HEK293 (cell line): ENCODE measurements at regions not wholly inside any gene's neighbourhood (a gene's known extent, or its start where the extent isn't known, plus 50 kb on each side); places are given as distances from the start of the nearest gene placed in this dataset.

Source experiments
- CTCF ChIA-PET: fragments of 350-600 bp; formaldehyde crosslinking; extraction: SDS; loops from one replicate; lab custom pipeline; 2021; ENCODE audit warnings: antibody characterized with exemption; lab: Yijun Ruan, JAX
- POLR2A ChIA-PET: fragments of 300-600 bp; formaldehyde crosslinking; extraction: SDS; loops from one replicate; lab custom pipeline; 2020; ENCODE audit warnings: antibody characterized with exemption, inconsistent platforms; lab: Yijun Ruan, JAX
- H3K27ac ChIP-seq: fragments of 200-500 bp; sonication (Bioruptor generic); 2 replicates; pipeline ENCODE4 v1.5.1; 2014; ENCODE audit warnings: low read depth, low read length, control low read depth, inconsistent platforms; ENCODE audit errors: extremely low read depth
- H3K36me3 ChIP-seq, 2 experiments: fragments of 200-500 bp in 1 of 2; sonication (Bioruptor generic) in 1 of 2; 1 replicate in 1 of 2; 2 replicates in 1 of 2; pipeline ENCODE4 v1.5.1; 2014 to 2017; ENCODE audit warnings: inconsistent platforms in 2 of 2, low read length in 2 of 2; ENCODE audit not compliant: control insufficient read depth in 2 of 2, insufficient read depth in 1 of 2
- H3K4me1 ChIP-seq: fragments of 200-500 bp; sonication (Bioruptor generic); 2 replicates; pipeline ENCODE4 v1.5.1; 2014; ENCODE audit warnings: mild to moderate bottlenecking, low read length, inconsistent platforms; ENCODE audit not compliant: control insufficient read depth, insufficient read depth
- H3K4me3 ChIP-seq: 2 replicates; pipeline ENCODE4 v1.5.1; 2011; ENCODE audit warnings: low read depth, mild to moderate bottlenecking, control low read depth, low read length, moderate library complexity
- H3K9me3 ChIP-seq: fragments of 200-500 bp; sonication (Bioruptor generic); 2 replicates; pipeline ENCODE4 v1.5.1; 2014; ENCODE audit warnings: low read depth, low read length, inconsistent platforms; ENCODE audit not compliant: control insufficient read depth, insufficient read depth
- KLF9 ChIP-seq: fragments of 450-650 bp; formaldehyde crosslinking; IDR thresholded peaks from 2 replicates; pipeline ENCODE4 v1.5.1; 2016; ENCODE audit warnings: missing biosample characterization, missing genetic modification characterization, low read depth
- ZNF132 ChIP-seq: fragments of 450-650 bp; formaldehyde crosslinking; IDR thresholded peaks from 2 replicates; pipeline ENCODE4 v1.5.1; 2017; ENCODE audit warnings: missing biosample characterization, missing genetic modification characterization, borderline replicate concordance
- ZNF148 ChIP-seq: fragments of 450-650 bp; formaldehyde crosslinking; IDR thresholded peaks from 2 replicates; pipeline ENCODE4 v1.5.0; 2017; ENCODE audit warnings: missing biosample characterization, missing genetic modification characterization, borderline replicate concordance
- ZNF266 ChIP-seq: fragments of 450-650 bp; formaldehyde crosslinking; IDR thresholded peaks from 2 replicates; pipeline ENCODE4 v1.5.1; 2016; ENCODE audit warnings: missing biosample characterization, missing genetic modification characterization, low read depth
- ZNF354C ChIP-seq: fragments of 450-650 bp; formaldehyde crosslinking; IDR thresholded peaks from 2 replicates; pipeline ENCODE4 v1.5.1; 2016; ENCODE audit warnings: missing biosample characterization, missing genetic modification characterization, low read depth, borderline replicate concordance
- ZNF398 ChIP-seq: fragments of 450-650 bp; formaldehyde crosslinking; IDR thresholded peaks from 2 replicates; pipeline ENCODE4 v1.5.1; 2017; ENCODE audit warnings: missing biosample characterization, missing genetic modification characterization
- ZNF48 ChIP-seq: fragments of 450-650 bp; formaldehyde crosslinking; IDR thresholded peaks from 2 replicates; pipeline ENCODE4 v1.5.1; 2016; ENCODE audit warnings: missing biosample characterization, missing genetic modification characterization
- ZNF488 ChIP-seq: fragments of 450-650 bp; formaldehyde crosslinking; IDR thresholded peaks from 2 replicates; pipeline ENCODE4 v1.5.1; 2016; ENCODE audit warnings: missing biosample characterization, missing genetic modification characterization
- ZNF513 ChIP-seq: fragments of 450-650 bp; IDR thresholded peaks from 2 replicates; pipeline ENCODE4 v1.5.1; 2018; ENCODE audit warnings: missing biosample characterization, missing genetic modification characterization
- ZNF548 ChIP-seq: fragments of 450-650 bp; formaldehyde crosslinking; IDR thresholded peaks from 2 replicates; pipeline ENCODE4 v1.5.1; 2016; ENCODE audit warnings: missing biosample characterization, missing genetic modification characterization
- ZNF624 ChIP-seq: fragments of 450-650 bp; formaldehyde crosslinking; IDR thresholded peaks from 2 replicates; pipeline ENCODE4 v1.5.1; 2017; ENCODE audit warnings: missing biosample characterization, missing genetic modification characterization
- ZNF660 ChIP-seq: fragments of 450-650 bp; IDR thresholded peaks from 2 replicates; pipeline ENCODE4 v1.5.1; 2018; ENCODE audit warnings: missing biosample characterization, mild to moderate bottlenecking, missing genetic modification characterization
- ZNF677 ChIP-seq: fragments of 450-650 bp; IDR thresholded peaks from 2 replicates; pipeline ENCODE4 v1.5.0; 2018; ENCODE audit warnings: missing biosample characterization, mild to moderate bottlenecking, missing genetic modification characterization, moderate library complexity
- ZNF747 ChIP-seq: fragments of 450-650 bp; formaldehyde crosslinking; IDR thresholded peaks from 2 replicates; pipeline ENCODE4 v1.5.1; 2016; ENCODE audit warnings: missing biosample characterization, missing genetic modification characterization
- ZNF785 ChIP-seq: fragments of 450-650 bp; formaldehyde crosslinking; IDR thresholded peaks from 2 replicates; pipeline ENCODE4 v1.5.1; 2016; ENCODE audit warnings: missing biosample characterization, missing genetic modification characterization
- ZNF830 ChIP-seq: fragments of 450-650 bp; IDR thresholded peaks from 2 replicates; pipeline ENCODE4 v1.5.0; 2018; ENCODE audit warnings: missing biosample characterization, missing genetic modification characterization, low read depth, mild to moderate bottlenecking, moderate library complexity
- ZNF837 ChIP-seq: fragments of 450-650 bp; formaldehyde crosslinking; IDR thresholded peaks from 2 replicates; pipeline ENCODE4 v1.5.1; 2016; ENCODE audit warnings: missing biosample characterization, missing genetic modification characterization
- ZSCAN23 ChIP-seq: fragments of 450-650 bp; formaldehyde crosslinking; IDR thresholded peaks from 2 replicates; pipeline ENCODE4 v1.5.1; 2016; ENCODE audit warnings: missing biosample characterization, missing genetic modification characterization
- ZSCAN30 ChIP-seq: fragments of 450-650 bp; IDR thresholded peaks from 2 replicates; pipeline ENCODE4 v1.5.1; 2018; ENCODE audit warnings: missing biosample characterization, mild to moderate bottlenecking, missing genetic modification characterization, moderate library complexity

- CTCF ChIA-PET = interaction anchor here (0.7 kb wide), 2 partner anchors 124 to 1499 kb away, joined by 3 read pairs; no protein-coding TSS in a partner anchor
- Histone ChIP-seq H3K4me1 (no peaks in the 10 kb centered on the region), H3K36me3 (no peaks in the 10 kb centered on the region), H3K4me3 (no peak overlapping the region), H3K27ac (no peak overlapping the region), H3K9me3 (no peaks in the 10 kb centered on the region)
- POLR2A ChIA-PET = no interaction called here
- TF ChIP-seq ZNF830 = no peak
- TF ChIP-seq KLF9 (tag by site-specific recombination) = no peak
Observed at GRCh38 chr6:97645757-97646156, 362.7 kb upstream of the MMS22L start.

GRCh38 chr6:97653076-97653475 lies 370.1 kb upstream of the MMS22L start:
- POLR2A ChIA-PET = no interaction called here
- no peak overlapping the region for H3K27ac ChIP-seq

More at GRCh38 chr6:97653076-97653475, 370.1 kb upstream of the MMS22L start:
- CTCF ChIA-PET = interaction anchor here (1.0 kb wide), 1 partner anchor 216 kb away, joined by 3 read pairs; no protein-coding TSS in a partner anchor
- H3K4me1 ChIP-seq = no peaks in the 10 kb centered on the region
- no peak for TF ChIP-seq ZNF747 (tag by site-specific recombination)
- TF ChIP-seq ZNF837 (tag by site-specific recombination) = no peak
- TF ChIP-seq ZNF398 (tag by site-specific recombination) = no peak
- no peak for TF ChIP-seq ZSCAN30 (tag by site-specific recombination)
- no peak for TF ChIP-seq ZNF148 (tag by site-specific recombination)
- TF ChIP-seq ZNF624 = no peak
- no peak for TF ChIP-seq ZNF677
- no peak for TF ChIP-seq ZNF548 (tag by site-specific recombination)
- no peak for TF ChIP-seq ZNF132 (tag by site-specific recombination)
- no peak for TF ChIP-seq ZNF785 (tag by site-specific recombination)
- no peak for TF ChIP-seq ZNF354C (tag by site-specific recombination)
- no peak for TF ChIP-seq ZNF660 (tag by site-specific recombination)
- no peak for TF ChIP-seq ZNF266 (tag by site-specific recombination)
- no peak for TF ChIP-seq ZNF488 (tag by site-specific recombination)
- no peak for TF ChIP-seq ZNF513
- no peak for TF ChIP-seq ZSCAN23 (tag by site-specific recombination)
- TF ChIP-seq ZNF48 (tag by site-specific recombination) = no peak
- H3K9me3 ChIP-seq = no peaks in the 10 kb centered on the region
- H3K36me3 ChIP-seq = no peaks in the 10 kb centered on the region
- no peak overlapping the region for H3K4me3 ChIP-seq
